ENCODE measurements at regions not wholly inside any gene's neighbourhood (a gene's known extent, or its start where the extent isn't known, plus 50 kb on each side); places are given as distances from the start of the nearest gene placed in this dataset.
"Not testable (repeated sequence)": the region's sequence is repeated elsewhere in the genome, so short reads cannot be mapped to it uniquely, and the experiment has no call there.

DNA sequence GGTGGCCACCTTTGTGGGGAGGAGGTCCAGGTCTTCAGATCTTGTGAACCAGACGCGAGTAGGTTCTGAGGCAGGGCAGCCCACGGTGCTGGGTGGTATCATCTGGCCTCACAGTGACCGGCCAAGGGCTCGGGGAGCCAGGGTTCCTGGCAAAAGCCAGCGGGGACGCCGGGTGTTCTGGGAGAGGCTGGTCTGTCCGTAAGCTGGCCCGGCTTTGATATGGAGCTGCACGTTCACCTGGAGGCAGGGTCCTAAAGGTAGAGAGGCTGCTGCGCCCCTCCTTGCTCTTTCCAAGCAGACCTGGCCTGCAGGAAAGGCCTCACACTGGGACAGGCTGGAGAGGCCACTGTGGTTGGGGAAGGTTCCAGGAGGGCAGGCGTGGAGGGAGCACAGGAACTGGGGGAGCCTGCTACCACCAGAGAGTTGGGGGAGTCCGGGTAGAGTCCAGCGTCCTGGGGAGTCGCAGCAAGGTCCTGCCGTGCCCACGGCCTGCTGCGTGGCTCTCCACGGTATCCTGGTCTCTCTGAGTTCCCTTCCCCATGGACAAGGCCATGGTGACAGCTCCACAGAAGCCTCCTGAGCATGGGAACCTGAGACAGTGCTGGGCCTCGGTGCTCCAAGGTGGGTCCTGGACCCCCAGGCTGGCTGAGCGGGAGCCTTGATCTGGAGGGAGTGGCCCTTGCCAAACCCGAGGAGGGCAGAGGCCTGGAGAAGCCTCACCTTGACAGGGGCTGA lies 452.4 kb upstream of the B3GAT1 start:
- Histone ChIP-seq H3K36me3 (ENCODE audit: control insufficient read depth in 1 of 2, insufficient read depth in 2 of 2, low read length in 2 of 2) (no peaks in the 10 kb centered on the region), H3K9me3 (ENCODE audit: control insufficient read depth in 1 of 2, low read length in 2 of 2) (no peaks in the 10 kb centered on the region), H3K4me1 (ENCODE audit: control insufficient read depth in 1 of 2, insufficient read depth in 2 of 2, low read length in 2 of 2) (no peaks in the 10 kb centered on the region), H3K27me3 (ENCODE audit: low read depth, low read length) (no peaks in the 10 kb centered on the region), H3K27ac (ENCODE audit: low read length) (no peak overlapping the region), H3K4me3 (ENCODE audit: low read depth in 1 of 2, low read length in 2 of 2) (no peak overlapping the region)

DNA sequence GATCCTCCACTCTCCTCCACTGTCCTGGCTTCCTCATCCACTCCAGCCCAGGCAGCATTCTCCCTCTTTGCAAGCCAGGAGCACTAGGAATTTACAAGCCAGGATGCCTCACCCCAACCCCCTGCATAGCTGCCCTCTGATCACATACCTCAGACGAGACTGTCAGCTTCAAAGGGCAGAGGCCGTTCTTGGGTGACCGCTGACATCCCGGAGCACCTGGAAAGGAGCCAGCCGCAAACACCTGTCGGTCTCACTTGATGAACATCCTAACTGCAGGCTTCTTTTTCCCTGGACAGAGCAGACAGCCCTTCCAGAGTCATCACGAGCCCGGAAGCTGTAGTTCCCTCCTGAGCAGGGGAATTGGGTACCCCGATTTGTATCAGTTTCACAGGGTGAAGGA lies 451.3 kb upstream of the B3GAT1 start:
- no peaks in the 10 kb centered on the region for H3K4me1 ChIP-seq (ENCODE audit: control insufficient read depth in 1 of 2, insufficient read depth in 2 of 2, low read length in 2 of 2)
- no peak overlapping the region for H3K4me3 ChIP-seq (ENCODE audit: low read depth in 1 of 2, low read length in 2 of 2)
- no peaks in the 10 kb centered on the region for H3K9me3 ChIP-seq (ENCODE audit: control insufficient read depth in 1 of 2, low read length in 2 of 2)
- H3K36me3 ChIP-seq (ENCODE audit: control insufficient read depth in 1 of 2, insufficient read depth in 2 of 2, low read length in 2 of 2): no peaks in the 10 kb centered on the region
- H3K27me3 ChIP-seq (ENCODE audit: low read depth, low read length): no peaks in the 10 kb centered on the region
- H3K27ac ChIP-seq (ENCODE audit: low read length): no peak overlapping the region

DNA sequence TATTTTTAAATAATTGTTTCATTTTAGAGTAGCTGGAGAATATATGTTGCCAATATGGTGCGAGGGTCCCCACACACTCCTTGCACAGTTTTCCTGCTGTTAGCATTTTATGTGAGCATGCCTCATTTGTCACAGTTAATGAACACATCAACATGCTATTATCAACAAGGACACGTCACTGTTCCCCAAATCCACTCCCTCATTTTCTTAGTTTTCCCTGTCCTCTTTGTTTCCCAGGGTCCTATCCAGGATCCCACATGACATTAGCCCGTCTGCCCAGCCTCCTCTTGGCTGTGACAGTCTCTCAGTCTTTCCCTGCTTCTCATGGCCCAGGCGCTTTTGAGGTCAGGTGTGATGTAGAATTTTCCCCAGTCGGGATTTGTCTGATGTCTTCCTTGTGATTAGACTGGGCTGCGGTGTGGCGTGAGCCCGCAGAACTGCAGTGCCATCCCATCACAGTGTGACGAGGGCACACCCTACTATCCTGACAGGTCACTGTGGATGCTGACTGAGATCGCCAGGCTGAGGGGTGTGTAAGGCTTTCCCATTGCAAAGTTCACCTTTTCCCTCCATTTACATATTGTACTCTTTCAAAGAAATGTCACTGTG lies 450.6 kb upstream of the B3GAT1 start:
- Histone ChIP-seq H3K4me3 (ENCODE audit: low read depth in 1 of 2, low read length in 2 of 2) (no peak overlapping the region), H3K9me3 (ENCODE audit: control insufficient read depth in 1 of 2, low read length in 2 of 2) (no peaks in the 10 kb centered on the region), H3K27ac (ENCODE audit: low read length) (no peak overlapping the region), H3K36me3 (ENCODE audit: control insufficient read depth in 1 of 2, insufficient read depth in 2 of 2, low read length in 2 of 2) (no peaks in the 10 kb centered on the region), H3K4me1 (ENCODE audit: control insufficient read depth in 1 of 2, insufficient read depth in 2 of 2, low read length in 2 of 2) (no peaks in the 10 kb centered on the region), H3K27me3 (ENCODE audit: low read depth, low read length) (no peaks in the 10 kb centered on the region)

DNA sequence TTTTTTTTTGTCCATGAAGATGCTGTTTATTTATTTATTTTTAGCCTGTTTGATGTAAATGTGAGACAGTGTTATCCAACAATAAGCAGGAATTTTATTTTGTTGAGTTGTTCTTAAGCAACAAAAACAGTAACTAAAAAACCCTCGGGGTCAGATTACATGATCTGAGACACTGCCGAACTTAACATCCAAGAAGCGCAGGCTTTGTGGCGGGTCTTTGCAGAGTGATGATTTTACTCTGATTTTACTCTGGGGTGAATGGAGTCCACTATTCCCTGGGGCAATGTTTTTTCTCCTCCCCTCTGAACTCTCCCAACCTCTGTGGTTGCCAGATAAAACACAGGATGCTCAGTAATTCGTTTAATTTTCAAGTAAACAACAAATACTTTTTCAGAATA lies 450.1 kb upstream of the B3GAT1 start:
- Histone ChIP-seq H3K9me3 (ENCODE audit: control insufficient read depth in 1 of 2, low read length in 2 of 2) (no peaks in the 10 kb centered on the region), H3K4me1 (ENCODE audit: control insufficient read depth in 1 of 2, insufficient read depth in 2 of 2, low read length in 2 of 2) (no peaks in the 10 kb centered on the region), H3K27me3 (ENCODE audit: low read depth, low read length) (no peaks in the 10 kb centered on the region), H3K4me3 (ENCODE audit: low read depth in 1 of 2, low read length in 2 of 2) (no peak overlapping the region), H3K36me3 (ENCODE audit: control insufficient read depth in 1 of 2, insufficient read depth in 2 of 2, low read length in 2 of 2) (no peaks in the 10 kb centered on the region), H3K27ac (ENCODE audit: low read length) (no peak overlapping the region)

DNA sequence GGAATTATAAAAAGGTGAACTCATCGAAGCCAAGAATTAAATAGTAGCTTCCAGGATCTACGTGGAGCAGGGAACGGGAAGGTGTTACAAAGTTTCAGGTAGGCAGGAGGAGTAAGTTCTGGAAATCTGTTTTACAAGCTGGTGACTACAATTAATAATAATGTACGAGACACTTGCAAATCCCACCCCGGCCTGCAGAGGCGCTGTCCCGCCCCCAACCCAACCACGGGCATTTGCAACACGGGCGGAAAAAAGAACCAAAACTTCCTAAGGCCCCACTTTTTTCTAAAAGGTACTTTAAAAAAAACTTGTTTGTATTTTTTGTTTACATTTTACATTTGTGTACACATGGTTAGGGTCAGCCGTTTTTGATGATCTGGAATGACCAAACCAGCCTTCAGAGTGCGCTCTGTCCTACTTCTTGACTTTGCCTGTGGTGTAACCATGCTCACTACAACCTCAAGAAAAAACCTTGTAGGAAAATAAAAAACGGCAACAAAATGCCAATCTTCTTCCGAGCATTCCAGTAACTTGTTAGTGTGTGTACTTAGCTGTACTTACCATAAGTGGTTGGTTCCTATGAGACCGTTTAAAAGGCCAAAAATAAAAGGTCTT lies 449.6 kb upstream of the B3GAT1 start:
- H3K36me3 ChIP-seq (ENCODE audit: control insufficient read depth in 1 of 2, insufficient read depth in 2 of 2, low read length in 2 of 2): no peaks in the 10 kb centered on the region
- H3K9me3 ChIP-seq (ENCODE audit: control insufficient read depth in 1 of 2, low read length in 2 of 2): no peaks in the 10 kb centered on the region
- H3K27me3 ChIP-seq (ENCODE audit: low read depth, low read length): no peaks in the 10 kb centered on the region
- no peak overlapping the region for H3K4me3 ChIP-seq (ENCODE audit: low read depth in 1 of 2, low read length in 2 of 2)
- no peak overlapping the region for H3K27ac ChIP-seq (ENCODE audit: low read length)
- no peaks in the 10 kb centered on the region for H3K4me1 ChIP-seq (ENCODE audit: control insufficient read depth in 1 of 2, insufficient read depth in 2 of 2, low read length in 2 of 2)

DNA sequence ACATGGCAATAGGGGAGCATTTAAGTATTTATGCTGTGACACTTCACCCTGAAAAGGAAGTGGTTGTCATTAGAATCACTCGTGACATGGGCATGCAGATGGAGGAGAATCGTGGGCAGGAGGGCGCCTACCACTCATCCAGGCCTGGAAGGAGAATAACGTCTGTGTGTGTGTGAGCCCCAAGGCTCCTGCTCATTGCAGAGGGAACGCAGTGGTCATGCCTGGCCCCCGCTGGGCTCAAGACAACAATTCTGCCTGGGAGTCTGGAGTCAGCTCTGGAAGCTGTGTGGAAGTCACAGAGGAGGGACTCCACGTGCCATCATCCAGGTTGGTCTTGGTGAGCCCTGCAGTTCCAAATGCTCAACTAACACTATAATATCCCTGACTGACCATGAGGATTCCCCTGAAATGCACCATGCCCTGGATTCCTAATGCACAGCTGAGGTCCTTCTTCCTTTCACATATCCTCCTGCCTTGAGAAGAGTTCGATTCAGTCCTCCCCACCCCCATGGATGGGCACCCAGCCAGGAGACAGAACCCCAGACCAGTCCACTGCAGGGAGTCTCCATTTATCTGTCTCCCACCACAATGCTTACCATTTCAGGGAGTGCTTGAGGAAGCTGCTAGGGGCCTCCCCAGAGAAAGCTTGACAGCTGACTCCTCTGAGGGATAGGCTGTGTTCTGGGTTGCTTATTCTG lies 446.9 kb upstream of the B3GAT1 start:
- no peaks in the 10 kb centered on the region for H3K4me1 ChIP-seq (ENCODE audit: control insufficient read depth in 1 of 2, insufficient read depth in 2 of 2, low read length in 2 of 2)
- H3K36me3 ChIP-seq (ENCODE audit: control insufficient read depth in 1 of 2, insufficient read depth in 2 of 2, low read length in 2 of 2): no peaks in the 10 kb centered on the region
- no peaks in the 10 kb centered on the region for H3K9me3 ChIP-seq (ENCODE audit: control insufficient read depth in 1 of 2, low read length in 2 of 2)
- no peaks in the 10 kb centered on the region for H3K27me3 ChIP-seq (ENCODE audit: low read depth, low read length)
- no peak overlapping the region for H3K4me3 ChIP-seq (ENCODE audit: low read depth in 1 of 2, low read length in 2 of 2)
- no peak overlapping the region for H3K27ac ChIP-seq (ENCODE audit: low read length)

DNA sequence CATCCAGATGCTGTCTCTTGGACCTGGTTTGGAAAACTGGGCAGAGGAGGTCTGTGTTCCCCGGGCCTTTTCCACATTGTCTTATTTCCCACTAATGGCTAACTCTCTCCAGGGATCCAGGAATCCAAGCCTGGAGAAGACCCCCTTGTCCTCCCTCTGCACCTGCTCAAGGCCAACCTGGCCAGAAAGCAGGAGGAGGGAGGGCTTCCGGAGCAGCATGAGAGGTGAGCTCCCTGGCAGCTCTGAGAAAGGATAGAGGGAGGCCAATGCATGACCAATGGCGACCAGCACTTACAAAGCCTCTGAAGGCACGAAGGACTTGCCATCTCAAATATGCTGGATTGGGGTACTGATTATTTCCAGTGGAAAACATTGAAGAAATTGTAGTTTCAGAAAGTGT lies 445.0 kb upstream of the B3GAT1 start:
- H3K27me3 ChIP-seq (ENCODE audit: low read depth, low read length): no peaks in the 10 kb centered on the region
- H3K9me3 ChIP-seq (ENCODE audit: control insufficient read depth in 1 of 2, low read length in 2 of 2): no peaks in the 10 kb centered on the region
- H3K27ac ChIP-seq (ENCODE audit: low read length): no peak overlapping the region
- no peaks in the 10 kb centered on the region for H3K36me3 ChIP-seq (ENCODE audit: control insufficient read depth in 1 of 2, insufficient read depth in 2 of 2, low read length in 2 of 2)
- H3K4me1 ChIP-seq (ENCODE audit: control insufficient read depth in 1 of 2, insufficient read depth in 2 of 2, low read length in 2 of 2): no peaks in the 10 kb centered on the region
- no peak overlapping the region for H3K4me3 ChIP-seq (ENCODE audit: low read depth in 1 of 2, low read length in 2 of 2)

DNA sequence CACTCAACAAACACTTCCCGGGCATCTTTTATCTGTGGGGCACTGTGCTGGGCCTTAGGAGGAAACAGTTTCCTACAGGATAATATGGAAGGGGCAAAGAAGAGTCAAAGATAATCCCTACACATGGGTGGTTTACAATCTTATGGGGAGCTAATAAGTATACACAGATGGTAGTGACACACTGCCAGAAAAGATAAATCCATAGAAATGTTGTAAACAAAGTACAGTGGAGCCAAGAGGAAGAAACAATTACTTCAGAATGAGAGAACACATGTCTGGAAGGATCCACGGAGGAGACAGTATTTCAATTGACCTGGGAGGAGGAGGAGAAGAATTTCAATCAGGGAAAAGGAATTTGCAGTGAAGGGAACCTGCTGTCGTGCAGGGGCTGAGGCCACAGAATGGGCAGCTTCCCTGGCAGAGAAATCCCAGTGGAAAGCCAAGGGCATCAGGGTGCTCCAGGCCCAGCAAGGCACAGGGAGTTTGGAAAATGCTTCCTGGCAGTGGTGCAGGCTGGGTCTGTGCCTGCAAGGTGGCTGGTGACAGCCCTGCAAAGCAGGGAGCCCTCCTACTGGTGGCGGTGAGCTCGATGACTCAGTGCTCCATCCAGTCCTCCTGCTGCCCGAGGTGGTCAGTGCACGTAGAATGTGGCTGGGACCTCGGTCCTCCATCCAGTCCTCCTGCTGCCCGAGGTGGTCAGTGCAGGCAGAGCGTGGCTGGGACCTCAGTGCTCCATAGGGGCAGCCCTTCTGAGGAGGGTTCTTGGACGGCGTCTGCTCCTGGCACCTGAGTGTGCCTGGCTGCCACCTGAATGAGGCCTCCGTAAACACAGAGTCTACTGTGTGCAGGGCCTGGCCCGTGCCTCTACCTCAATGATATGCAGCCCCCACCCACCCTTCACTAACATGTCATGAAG lies 444.3 kb upstream of the B3GAT1 start:
- Histone ChIP-seq H3K4me1 (ENCODE audit: control insufficient read depth in 1 of 2, insufficient read depth in 2 of 2, low read length in 2 of 2) (no peaks in the 10 kb centered on the region), H3K27me3 (ENCODE audit: low read depth, low read length) (no peaks in the 10 kb centered on the region), H3K9me3 (ENCODE audit: control insufficient read depth in 1 of 2, low read length in 2 of 2) (no peaks in the 10 kb centered on the region), H3K36me3 (ENCODE audit: control insufficient read depth in 1 of 2, insufficient read depth in 2 of 2, low read length in 2 of 2) (no peaks in the 10 kb centered on the region), H3K27ac (ENCODE audit: low read length) (no peak overlapping the region), H3K4me3 (ENCODE audit: low read depth in 1 of 2, low read length in 2 of 2) (no peak overlapping the region)

DNA sequence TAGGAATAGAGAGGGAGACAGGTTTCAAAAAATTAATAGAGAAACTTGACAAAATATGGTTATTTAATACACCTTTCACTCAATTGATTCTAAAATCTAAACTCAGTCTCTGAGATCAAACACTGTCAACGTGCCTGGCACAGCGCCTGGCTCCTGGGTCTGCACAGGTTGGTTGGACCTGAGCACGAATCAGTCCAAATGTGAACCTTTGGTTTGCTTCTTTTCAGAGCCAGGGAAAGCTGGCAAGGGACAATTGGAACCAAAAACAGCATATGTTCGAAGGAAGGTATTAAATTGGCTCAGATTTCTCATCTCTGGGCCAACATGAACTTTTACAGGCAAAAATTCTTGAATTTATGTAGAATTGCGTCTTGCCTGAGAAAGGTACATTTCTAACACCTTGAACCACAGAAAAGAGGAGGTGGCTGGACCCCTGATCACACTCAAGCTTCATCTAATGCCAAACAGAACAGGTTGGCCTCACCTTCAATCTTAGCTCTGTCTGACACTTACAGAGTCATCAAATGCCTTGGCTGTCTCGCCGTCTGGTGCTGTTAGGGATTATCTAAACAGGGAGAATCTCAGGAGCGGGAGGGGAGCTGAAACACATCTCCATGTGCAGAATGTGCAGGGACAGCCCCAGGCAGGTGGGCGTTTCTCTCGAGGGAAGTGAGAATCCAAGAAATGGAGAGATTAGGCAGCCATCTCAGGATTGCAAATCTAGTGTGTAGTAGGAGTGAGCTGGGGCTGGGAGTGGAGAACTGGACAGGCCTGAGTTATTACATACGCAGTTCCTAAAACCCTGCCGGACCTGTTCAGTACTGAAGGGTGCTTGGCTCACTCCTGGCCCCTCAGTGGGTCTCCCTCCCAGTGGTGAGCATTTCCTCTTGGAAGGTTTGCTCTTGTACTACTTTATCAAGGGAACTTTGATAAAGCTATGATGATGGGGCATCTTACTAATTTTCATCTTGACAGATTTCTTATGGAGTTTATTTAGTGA lies 442.2 kb upstream of the B3GAT1 start:
- Histone ChIP-seq H3K9me3 (ENCODE audit: control insufficient read depth in 1 of 2, low read length in 2 of 2) (no peaks in the 10 kb centered on the region), H3K27ac (ENCODE audit: low read length) (no peak overlapping the region), H3K36me3 (ENCODE audit: control insufficient read depth in 1 of 2, insufficient read depth in 2 of 2, low read length in 2 of 2) (no peaks in the 10 kb centered on the region), H3K4me3 (ENCODE audit: low read depth in 1 of 2, low read length in 2 of 2) (no peak overlapping the region), H3K4me1 (ENCODE audit: control insufficient read depth in 1 of 2, insufficient read depth in 2 of 2, low read length in 2 of 2) (no peaks in the 10 kb centered on the region), H3K27me3 (ENCODE audit: low read depth, low read length) (no peaks in the 10 kb centered on the region)

DNA sequence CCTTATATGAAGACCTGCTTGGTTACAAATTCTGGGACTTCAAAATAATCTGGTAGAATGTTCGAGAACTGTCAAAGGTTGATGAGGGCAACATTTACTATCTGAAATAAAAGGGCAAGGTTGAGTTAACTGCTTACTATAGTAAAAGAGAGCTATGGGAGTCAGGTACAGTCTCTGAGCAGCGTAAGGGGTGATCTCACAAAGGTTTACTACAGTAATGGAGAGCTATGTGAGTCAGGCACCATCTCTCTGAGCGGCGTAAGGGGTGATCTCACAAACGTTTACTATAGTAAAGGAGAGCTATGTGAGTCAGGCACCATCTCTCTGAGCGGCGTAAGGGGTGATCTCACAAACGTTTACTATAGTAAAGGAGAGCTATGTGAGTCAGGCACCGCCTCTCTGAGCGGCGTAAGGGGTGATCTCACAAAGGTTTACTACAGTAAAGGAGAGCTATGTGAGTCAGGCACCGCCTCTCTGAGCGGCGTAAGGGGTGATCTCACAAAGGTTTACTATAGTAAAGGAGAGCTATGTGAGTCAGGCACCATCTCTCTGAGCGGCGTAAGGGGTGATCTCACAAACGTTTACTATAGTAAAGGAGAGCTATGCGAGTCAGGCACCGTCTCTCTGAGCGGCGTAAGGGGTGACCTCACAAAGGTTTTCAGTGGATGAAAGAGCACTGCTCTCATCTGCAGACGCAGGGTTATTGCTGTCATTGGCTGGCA lies 439.6 kb upstream of the B3GAT1 start:
- H3K36me3 ChIP-seq (ENCODE audit: control insufficient read depth in 1 of 2, insufficient read depth in 2 of 2, low read length in 2 of 2); H3K9me3 ChIP-seq (ENCODE audit: control insufficient read depth in 1 of 2, low read length in 2 of 2); H3K27ac ChIP-seq (ENCODE audit: low read length); H3K4me1 ChIP-seq (ENCODE audit: control insufficient read depth in 1 of 2, insufficient read depth in 2 of 2, low read length in 2 of 2); H3K4me3 ChIP-seq (ENCODE audit: low read depth in 1 of 2, low read length in 2 of 2); H3K27me3 ChIP-seq (ENCODE audit: low read depth, low read length): not testable (repeated sequence)
